ENCODE measurements at regions not wholly inside any gene's neighbourhood (a gene's known extent, or its start where the extent isn't known, plus 50 kb on each side); places are given as distances from the start of the nearest gene placed in this dataset.
"Not testable (repeated sequence)": the region's sequence is repeated elsewhere in the genome, so short reads cannot be mapped to it uniquely, and the experiment has no call there.

DNA sequence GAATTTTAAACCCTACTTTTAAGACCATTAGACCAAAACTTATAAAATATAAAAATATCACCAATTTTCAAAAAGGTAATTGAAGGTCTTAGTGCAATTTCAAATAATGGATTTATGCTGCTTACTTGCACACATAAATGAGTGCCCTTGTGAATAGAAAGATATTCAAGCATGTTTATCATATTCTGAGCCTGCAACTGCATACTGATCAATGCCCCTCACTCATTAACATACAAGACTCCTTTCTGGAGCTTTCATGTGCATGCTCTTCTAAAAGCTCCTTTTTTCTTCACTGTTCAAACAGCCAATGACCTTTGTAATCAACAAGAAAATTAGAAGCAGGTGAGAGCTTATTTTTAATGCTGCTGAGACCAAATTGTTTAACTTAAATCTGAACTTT, 1139.3 kb downstream of the HACE1 start:
- DNase-seq: no peak

DNA sequence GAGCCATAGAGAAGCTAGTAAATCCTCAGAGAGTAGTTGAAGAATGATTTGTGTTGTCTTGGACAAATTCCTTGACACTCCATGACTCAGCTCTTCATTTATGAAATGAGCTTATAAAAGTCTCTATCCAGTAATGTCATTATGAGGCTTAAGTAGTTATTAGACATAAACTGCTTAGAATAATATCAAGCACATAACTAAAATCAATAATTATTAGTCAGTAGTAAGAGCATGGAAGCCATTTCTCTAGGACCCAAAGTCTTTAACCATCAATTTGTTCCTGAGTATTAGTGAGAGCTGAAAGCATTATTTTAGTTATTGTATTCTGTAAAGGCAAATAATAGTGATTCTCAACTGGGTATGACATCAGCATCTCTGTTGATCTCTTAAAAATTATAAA, 1140.2 kb downstream of the HACE1 start:
- DNase-seq: no peak

DNA sequence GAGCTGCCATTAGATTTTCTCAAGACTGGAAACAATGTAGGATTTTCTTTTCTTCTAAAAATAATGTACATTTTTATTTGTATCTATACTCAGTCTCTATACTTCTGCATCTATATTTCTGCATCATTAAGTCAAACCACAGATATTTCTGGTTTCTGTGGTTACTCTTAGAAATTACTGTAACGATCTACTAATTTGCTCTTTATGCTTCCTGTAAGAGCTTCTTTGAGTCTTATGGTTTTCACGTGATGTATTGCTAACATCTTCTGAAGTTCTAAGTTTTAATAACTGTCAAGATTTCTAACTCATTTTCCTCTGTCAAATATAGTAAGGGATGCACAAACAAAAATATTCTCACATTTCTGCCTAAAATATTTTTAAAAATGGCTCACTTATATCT, 1144.5 kb downstream of the HACE1 start:
- DNase-seq: no peak

DNA sequence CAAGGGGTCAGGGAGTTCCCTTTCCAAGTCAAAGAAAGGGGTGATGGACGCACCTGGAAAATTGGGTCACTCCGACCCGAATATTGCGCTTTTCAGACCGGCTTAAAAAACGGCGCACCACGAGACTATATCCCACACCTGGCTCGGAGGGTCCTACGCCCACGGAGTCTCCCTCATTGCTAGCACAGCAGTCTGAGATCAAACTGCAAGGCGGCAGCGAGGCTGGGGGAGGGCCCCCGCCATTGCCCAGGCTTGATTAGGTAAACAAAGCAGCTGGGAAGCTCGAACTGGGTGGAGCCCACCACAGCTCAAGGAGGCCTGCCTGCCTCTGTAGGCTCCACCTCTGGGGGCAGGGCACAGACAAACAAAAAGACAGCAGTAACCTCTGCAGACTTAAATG, 1150.5 kb downstream of the HACE1 start:
- not testable (repeated sequence) for DNase-seq

DNA sequence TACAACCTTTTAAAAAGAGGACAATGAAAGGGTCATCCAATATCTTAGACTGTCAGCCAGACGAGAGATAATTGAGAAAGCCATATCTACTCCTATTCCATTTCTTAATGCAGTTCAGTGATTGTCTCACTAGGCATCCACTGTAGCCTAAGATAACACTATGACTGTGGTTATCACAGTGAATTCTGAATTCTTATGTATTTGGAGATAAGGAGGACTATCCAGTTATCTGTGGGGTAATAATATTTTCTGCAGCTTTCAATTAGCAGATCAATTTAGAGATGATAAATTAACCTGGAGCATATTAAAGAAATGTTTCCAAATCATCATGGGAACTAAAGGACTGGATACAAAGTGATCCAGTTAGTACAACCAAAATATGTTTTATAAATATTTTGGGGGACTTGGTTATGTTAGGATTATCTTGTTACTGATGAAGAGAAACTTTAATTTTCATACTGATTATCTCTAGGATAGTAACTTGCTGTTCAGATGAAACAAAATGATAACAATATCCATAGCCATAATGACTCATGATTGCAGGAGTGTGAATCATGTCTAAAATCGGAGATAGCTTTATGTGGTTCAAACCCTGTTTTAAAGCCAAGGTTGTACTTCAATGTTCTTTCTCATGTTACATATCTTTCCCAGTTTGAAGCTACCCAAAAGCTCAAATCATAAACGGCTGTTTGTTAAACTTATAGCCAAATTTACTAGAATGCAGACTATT, 1152.0 kb downstream of the HACE1 start:
- no peak for DNase-seq

DNA sequence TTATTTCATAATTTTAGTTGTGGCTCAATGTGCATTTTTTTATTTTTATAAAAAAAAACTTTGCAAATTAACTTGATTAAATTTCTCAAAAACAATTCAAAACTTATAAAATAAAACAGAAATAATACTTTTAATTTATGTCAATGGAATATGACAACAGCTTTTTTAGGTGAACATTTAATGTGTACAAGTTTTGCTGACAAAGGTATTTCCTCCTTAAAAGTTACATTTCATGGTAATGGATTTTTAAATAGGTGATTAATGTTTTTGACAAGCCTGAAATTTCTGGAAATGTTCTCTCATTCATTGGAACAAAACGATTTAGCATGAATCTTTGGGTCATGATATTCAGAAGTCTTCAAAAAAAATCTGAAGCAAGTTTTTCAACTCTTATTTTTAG, 1160.0 kb downstream of the HACE1 start:
- no peak for DNase-seq

DNA sequence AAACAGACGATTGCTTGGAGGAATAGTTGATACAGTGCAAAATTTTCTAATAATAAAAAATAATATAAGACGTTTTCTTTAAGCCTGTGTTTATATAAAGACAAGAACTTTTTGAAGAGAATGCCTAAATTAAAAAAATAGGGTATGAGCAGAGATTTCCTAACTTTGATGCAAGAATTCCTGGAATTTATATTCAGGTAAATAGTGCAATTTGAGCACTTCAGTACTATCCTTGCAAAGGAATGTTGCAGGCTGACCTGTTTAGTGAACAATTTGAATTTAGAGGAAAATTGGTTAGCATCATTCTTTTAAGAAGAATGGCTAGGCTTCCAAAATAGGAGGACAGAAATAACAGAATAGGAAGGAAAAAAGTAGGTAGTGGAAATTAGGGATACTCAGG, 1172.3 kb downstream of the HACE1 start:
- DNase-seq: no peak

DNA sequence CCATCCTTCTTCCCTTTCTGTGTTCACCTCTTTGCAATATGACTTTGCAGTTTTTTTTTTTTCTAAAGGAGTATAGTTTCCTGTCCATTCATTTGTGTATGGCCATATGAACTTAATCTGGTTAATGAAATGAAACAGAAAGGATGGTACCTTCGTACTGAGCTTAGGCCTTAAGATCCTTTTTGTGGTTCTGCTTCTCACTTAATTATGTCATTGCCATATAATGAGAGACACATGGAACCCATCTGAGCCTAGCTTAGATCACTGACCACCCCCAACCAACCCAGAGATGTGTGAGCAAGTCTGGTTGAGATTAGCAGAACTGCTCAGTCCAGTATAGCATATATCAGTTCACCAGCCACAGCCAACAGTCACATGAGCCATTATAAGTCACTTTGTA, 1179.6 kb downstream of the HACE1 start:
- DNase-seq: no peak

DNA sequence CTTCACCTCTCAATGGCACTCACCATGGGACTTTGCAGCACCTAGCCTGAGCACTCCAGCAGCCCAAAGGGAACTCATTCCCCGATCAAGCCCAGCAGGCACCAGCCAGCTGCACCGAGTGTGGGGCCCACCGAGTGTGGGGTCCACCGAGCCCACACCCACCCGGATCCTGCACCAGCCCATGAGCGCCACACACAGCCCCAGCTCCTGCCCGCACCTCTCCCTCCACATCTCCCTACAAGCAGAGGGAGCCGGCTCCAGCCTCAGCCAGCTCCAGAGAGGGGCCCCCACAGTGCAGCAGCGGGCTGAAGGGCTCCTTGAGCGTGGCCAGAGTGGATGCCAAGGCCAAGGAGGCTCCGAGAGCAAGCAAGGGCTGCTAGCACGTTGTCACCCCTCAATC, 1182.4 kb downstream of the HACE1 start:
- DNase-seq: no peak

DNA sequence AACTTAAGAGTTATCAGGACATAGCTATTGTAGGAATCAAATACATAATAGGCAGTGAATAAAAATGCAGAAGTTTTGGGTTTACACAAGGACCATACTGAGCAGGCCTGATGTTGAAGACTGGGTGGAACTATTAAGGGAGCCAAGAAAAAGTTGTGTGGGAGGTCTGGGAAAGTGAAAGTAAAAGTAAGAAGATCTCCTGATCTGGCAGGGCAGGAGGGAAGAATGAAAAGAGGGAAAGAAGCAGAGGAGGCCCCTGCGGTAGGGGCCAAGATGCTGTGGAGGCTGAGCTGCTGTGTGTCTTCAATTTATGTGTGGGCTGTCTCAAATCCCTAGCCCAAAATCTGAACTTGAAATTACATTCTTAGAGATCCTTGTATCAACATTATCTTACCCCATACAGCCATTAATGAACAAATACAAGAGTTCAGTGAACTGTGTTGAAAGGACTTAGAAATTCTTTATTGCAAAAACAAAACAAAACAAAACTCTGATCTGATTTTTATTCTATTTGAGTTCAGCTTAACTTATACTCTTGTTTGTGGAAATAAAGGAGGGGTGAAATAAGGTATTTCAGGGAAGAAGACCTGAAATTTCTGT, 1183.8 kb downstream of the HACE1 start:
- DNase-seq: no peak

DNA sequence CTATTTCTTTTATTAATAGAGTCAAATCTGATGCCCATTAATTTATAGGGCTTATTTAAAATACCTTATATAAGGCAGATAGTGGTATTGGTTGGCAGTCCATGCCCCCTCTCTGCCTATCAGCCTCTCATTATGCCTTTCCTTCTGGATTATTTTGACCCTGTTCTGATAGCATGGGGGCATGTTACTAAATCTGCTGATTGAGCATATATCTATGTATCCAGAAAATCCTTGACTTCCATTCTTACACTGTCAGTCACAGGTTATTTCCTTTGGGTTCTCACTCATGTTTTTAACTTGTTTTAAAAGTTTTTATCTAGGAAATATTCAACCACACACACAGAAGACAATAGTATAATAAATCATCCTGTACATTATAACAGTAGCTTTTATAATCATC, 1184.9 kb downstream of the HACE1 start:
- no peak for DNase-seq

DNA sequence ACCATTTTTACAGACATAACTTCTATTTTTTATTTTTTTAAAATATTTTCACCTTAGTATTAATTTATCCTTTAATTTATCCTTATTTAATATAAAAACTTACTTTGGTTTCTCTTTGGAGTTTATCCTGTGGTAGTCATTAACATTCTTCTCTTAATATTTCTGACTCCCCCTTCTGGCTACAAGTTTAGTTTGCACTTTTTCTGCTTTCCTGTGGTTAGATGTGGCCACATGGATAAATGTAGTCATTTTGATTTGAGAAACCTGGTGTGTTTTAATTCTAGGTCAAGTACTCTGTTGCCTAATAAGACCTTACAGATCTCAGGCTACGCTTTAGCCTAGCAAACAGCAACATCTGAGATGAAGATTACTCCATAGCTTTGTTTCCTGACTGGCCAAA, 1187.5 kb downstream of the HACE1 start:
- no peak for DNase-seq

DNA sequence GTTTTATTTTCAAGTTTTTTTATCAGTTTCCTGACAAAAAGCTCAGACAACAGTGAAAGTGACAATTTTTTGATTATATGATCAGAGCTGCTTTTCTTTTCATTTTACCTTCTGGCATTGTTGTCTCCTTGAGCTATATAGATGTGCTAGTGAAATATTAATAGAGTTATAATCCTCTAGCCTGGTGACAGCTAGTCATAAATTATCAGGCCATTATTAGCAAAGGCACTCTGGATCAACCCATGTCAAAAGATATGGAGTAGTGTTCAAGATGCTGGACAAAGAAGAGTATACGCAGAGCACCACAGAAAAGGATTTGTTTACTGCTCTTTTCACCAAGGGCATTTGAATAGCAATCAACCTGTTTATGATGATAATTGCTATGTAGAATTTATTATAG, 1230.1 kb downstream of the HACE1 start:
- no peak for DNase-seq

DNA sequence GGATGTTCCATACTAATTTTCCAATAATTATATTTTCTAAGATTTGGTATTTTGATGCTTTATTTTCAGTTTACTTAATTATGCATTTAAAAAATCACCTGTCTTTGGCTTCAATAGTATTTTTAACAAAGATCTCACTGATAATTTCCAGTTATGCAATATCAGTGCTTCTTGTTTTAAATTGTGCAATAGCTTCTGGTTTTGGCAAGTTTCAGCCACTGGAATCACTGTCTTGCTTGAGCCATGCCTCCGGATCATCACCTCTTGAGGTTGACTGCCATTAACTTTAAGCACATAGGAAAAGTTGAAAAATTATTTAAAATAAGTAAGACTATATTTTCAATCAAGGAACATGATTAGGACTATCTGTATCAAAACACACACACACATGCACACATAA, 1242.1 kb downstream of the HACE1 start:
- DNase-seq: no peak

DNA sequence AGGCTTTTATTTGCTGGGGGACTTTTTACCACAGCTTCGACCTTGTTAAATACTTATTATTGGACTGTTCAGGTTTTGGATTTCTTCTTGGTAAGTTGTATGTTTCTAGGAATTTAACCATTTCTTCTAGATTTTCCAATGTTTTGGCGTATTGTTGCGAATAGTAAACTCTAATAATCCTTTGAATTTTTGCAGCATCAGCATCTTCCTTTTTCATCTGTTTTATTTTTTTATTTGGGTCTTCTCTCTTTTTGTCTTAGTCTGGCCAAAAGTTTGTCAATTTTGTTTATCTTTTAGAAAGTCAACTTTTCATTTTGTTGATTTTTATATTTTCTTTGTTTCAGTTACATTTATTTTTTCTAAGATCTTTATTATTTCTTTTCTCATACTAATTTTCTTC, 1272.0 kb downstream of the HACE1 start:
- no peak for DNase-seq

DNA sequence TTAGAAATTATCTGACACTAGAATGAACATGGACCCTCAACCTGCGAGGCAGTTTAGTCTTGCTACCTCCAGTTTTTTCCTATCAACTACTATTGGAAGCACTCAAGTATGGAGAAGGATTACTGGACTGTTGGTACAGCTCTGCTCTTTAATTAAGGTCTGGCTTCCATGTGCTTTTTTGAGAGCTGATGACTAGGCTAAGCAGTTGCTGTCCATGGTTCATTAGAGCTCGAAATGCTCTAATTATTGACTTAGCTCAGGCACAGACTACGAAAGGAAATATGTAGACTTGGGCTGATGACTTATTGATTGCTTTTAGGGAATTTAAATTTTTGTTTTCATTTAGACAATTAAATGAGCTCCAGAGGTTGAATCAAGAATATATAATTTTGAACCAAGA, 1281.6 kb downstream of the HACE1 start:
- no peak for DNase-seq

DNA sequence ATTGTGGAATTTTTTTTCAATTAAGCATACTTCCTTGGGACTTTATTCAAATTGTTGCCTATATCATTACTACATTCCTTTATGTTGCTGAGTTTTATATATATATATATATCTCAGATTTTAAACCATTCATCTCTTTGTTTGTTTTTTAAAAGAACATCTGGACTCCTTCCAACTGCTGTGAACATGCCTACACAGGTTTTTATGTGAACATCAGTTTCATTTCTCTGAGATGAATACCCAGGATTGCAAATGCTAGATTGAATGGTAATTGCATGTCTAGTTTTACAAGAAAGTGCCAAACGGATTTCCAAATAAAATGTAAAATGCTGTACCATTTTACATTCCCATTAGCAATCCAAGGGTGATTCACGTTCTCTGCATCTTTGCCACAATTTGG, 1289.3 kb downstream of the HACE1 start:
- no peak for DNase-seq

DNA sequence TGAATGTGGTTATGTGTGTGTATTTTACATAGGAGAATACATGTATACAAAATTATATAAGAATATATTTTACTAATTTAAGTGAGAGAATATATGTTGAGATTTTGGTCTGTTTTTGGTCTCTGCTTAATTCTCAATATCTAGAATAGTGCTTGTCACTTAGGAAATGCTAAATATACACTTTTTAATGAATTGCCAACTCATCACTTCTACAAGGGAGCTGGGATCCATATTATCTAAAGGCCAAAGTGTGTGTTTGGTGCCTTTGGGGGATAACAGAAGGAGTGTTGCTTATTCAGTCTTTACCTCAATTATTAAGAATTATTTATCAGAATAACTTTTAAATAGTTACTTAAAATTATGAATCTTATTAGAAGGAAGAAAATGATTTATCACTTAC, 1304.8 kb downstream of the HACE1 start:
- DNase-seq: no peak

DNA sequence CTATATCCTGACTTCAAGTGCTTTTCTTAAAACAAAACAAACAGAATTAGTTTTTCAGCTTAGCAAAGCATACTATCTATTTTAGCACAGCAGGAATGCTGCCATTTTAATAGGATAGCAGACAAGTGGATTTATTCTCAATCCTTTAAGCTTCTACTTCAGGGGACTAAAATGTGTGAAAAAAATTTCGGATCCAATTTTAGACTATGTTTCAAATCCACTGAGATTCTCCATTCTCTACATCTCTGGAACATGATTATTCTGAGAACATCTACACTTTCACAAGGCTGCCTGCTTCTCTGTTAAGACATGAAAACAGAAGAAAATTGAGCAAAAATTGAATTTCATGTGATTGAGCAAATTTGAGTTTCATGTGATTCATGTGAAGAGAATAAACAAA, 1321.3 kb downstream of the HACE1 start:
- DNase-seq: no peak

DNA sequence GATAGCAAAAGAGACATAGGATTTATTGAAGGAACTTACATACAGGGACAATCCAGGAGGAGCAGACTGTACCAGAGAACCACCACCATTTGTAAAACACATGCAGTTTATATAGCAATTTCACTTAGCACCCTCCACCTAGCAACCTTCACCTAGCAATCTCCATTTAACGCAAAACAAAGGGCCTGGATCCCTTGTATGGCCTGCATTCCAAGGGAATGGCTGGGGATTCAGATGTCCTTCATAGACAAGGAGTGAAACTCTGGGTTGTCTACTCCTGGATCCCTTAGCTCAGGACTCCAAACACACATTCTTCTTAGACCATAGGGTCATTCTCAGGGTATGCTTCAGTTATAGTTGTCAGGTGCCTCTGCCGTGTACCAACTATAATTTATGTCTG, 1324.9 kb downstream of the HACE1 start:
- no peak for DNase-seq

DNA sequence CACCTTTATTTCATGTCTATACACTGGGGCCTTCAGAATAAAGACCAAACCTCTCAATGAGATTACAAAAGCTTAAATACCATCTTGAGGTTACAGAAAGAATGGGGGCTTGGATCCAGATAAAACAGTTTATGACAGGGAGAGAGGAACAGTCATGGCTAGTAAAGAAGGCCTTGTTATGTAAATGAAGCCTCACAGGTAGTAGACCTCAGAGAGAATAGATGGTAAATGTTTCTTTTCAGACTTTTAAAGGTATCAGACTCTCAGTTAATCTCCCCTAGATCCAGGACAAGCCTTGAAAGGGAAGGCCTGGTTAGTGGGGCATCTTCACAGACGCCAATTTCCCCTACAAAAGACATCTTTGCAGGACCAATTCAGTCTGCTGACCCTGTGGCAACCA, 1325.6 kb downstream of the HACE1 start:
- DNase-seq: no peak

DNA sequence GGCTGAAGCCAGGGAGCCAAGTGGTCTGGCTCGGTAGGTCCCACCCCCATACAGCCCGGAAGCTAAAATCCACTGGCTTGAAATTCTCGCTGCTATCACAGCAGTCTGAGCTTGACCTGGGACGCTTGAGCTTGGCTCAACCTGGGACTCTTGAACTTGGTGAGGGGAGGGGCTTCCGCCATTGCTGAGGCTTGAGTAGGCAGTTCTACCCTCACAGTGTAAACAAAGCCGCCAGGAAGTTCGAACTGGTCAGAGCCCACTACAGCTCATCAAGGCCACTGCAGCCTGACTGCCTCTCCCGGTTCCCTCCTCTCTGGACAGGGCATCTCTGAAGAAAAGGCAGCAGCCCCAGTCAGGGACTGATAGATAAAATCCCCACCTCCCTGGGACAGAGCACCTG, 1337.7 kb downstream of the HACE1 start:
- DNase-seq: no peak

DNA sequence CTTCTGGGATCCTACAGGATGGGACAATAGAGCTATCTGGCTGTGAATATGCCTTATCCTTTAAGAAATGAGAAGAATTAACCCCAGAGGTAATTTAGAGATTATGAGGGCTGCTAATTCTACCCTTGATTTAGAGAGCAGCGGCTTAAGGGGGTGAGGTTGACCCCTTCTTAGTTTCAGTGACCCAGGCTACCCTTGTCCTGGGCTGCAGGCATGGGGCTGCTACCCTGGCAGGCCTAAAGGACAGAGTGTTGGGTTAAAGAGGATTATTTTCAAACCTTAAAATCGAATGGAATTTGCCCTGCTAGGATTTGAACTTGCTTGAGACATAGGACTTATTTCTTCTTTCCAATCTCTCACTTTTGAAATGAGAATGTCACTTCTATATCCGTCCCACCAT, 1343.4 kb downstream of the HACE1 start:
- no peak for DNase-seq

DNA sequence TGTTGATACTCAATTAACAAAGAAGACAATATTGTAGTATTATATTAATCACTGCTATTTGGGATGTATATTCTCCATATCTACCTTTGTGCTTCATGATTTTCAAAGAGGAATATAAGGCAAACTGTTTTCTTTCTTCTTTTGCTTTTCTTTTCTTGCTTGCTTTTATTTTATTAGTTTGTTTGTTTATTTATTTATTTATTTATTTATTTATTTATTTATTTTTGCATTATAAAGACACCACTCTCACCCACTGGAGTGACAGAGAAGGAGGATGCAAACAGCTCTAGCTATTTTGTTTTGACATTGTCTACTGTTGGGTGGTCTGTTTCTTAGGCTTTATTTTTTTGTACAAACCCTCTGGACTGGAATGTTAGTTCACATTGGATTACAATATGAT, 1352.7 kb downstream of the HACE1 start:
- DNase-seq: no peak

DNA sequence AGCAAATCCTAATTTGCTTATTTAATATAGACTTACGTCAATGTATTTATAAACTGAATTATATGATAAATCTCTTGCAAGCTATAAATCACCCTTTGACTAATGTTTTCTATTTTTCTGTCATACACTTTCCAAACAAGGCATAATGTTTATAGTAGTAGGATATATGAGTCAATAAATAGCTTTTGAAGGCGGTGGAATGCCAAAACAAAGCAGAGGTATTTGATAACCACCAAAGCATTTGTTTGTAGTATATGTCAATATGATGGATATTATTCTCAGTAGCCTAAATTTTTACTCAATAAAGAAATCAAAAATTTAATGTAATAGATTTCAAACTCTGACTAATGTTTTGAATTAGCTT, 1354.6 kb downstream of the HACE1 start:
- no peak for DNase-seq

Data from amniotic stem cell (primary cell).